ENCODE measurements at regions not wholly inside any gene's neighbourhood (a gene's known extent, or its start where the extent isn't known, plus 50 kb on each side); places are given as distances from the start of the nearest gene placed in this dataset.

GRCh38 chr4:63458010-63458409, 951.2 kb downstream of the TECRL start:
- Histone ChIP-seq H3K36me3 (ENCODE audit: control insufficient read depth, low read depth, low read length) (no peaks in the 10 kb centered on the region), H3K4me1 (ENCODE audit: control insufficient read depth, low read depth, low read length) (no peaks in the 10 kb centered on the region), H3K9me3 (ENCODE audit: control insufficient read depth, low read depth, low read length) (no peaks in the 10 kb centered on the region), H3K27me3 (ENCODE audit: control insufficient read depth, insufficient read depth, low read length) (no peaks in the 10 kb centered on the region), H3K4me3 (ENCODE audit: low read length) (no peak overlapping the region), H3K9ac (ENCODE audit: low read length) (no peak overlapping the region), H3K27ac (ENCODE audit: low read length) (no peak overlapping the region)

GRCh38 chr4:63440236-63440635, 969.0 kb downstream of the TECRL start:
- Histone ChIP-seq H3K9me3 (ENCODE audit: control insufficient read depth, low read depth, low read length) (no peaks in the 10 kb centered on the region), H3K9ac (ENCODE audit: low read length) (no peak overlapping the region), H3K27ac (ENCODE audit: low read length) (no peak overlapping the region), H3K36me3 (ENCODE audit: control insufficient read depth, low read depth, low read length) (no peaks in the 10 kb centered on the region), H3K4me1 (ENCODE audit: control insufficient read depth, low read depth, low read length) (no peaks in the 10 kb centered on the region), H3K4me3 (ENCODE audit: low read length) (no peak overlapping the region), H3K27me3 (ENCODE audit: control insufficient read depth, insufficient read depth, low read length) (no peaks in the 10 kb centered on the region)

GRCh38 chr4:63430105-63430504, 979.1 kb downstream of the TECRL start:
- Histone ChIP-seq H3K9me3 (ENCODE audit: control insufficient read depth, low read depth, low read length) (no peaks in the 10 kb centered on the region), H3K4me3 (ENCODE audit: low read length) (no peak overlapping the region), H3K27me3 (ENCODE audit: control insufficient read depth, insufficient read depth, low read length) (no peaks in the 10 kb centered on the region), H3K36me3 (ENCODE audit: control insufficient read depth, low read depth, low read length) (no peaks in the 10 kb centered on the region), H3K9ac (ENCODE audit: low read length) (no peak overlapping the region), H3K27ac (ENCODE audit: low read length) (no peak overlapping the region), H3K4me1 (ENCODE audit: control insufficient read depth, low read depth, low read length) (no peaks in the 10 kb centered on the region)

- no peak overlapping the region for H3K9ac ChIP-seq (ENCODE audit: low read length)
Observed at GRCh38 chr4:63396269-63396668, 1013.0 kb downstream of the TECRL start.

GRCh38 chr4:63393544-63393943, 1015.7 kb downstream of the TECRL start:
- Histone ChIP-seq H3K9ac (ENCODE audit: low read length) (no peak overlapping the region), H3K4me1 (ENCODE audit: control insufficient read depth, low read depth, low read length) (no peaks in the 10 kb centered on the region), H3K9me3 (ENCODE audit: control insufficient read depth, low read depth, low read length) (peaks cover 8% of the 10 kb centered on the region), H3K36me3 (ENCODE audit: control insufficient read depth, low read depth, low read length) (no peaks in the 10 kb centered on the region), H3K27ac (ENCODE audit: low read length) (no peak overlapping the region), H3K4me3 (ENCODE audit: low read length) (no peak overlapping the region), H3K27me3 (ENCODE audit: control insufficient read depth, insufficient read depth, low read length) (no peaks in the 10 kb centered on the region)

More at GRCh38 chr4:63396269-63396668, 1013.0 kb downstream of the TECRL start:
- H3K4me1 ChIP-seq (ENCODE audit: control insufficient read depth, low read depth, low read length): no peaks in the 10 kb centered on the region
- no peaks in the 10 kb centered on the region for H3K27me3 ChIP-seq (ENCODE audit: control insufficient read depth, insufficient read depth, low read length)
- peaks cover 8% of the 10 kb centered on the region for H3K9me3 ChIP-seq (ENCODE audit: control insufficient read depth, low read depth, low read length)
- no peak overlapping the region for H3K27ac ChIP-seq (ENCODE audit: low read length)
- no peak overlapping the region for H3K4me3 ChIP-seq (ENCODE audit: low read length)
- H3K36me3 ChIP-seq (ENCODE audit: control insufficient read depth, low read depth, low read length): no peaks in the 10 kb centered on the region

GRCh38 chr4:63379750-63380522, 1029.3 kb downstream of the TECRL start:
- Histone ChIP-seq H3K27me3 (ENCODE audit: control insufficient read depth, insufficient read depth, low read length) (no peaks in the 10 kb centered on the region), H3K4me1 (ENCODE audit: control insufficient read depth, low read depth, low read length) (no peaks in the 10 kb centered on the region)

GRCh38 chr4:63371001-63371400, 1038.2 kb downstream of the TECRL start:
- Histone ChIP-seq H3K9me3 (ENCODE audit: control insufficient read depth, low read depth, low read length) (no peaks in the 10 kb centered on the region), H3K36me3 (ENCODE audit: control insufficient read depth, low read depth, low read length) (no peaks in the 10 kb centered on the region), H3K9ac (ENCODE audit: low read length) (no peak overlapping the region), H3K4me3 (ENCODE audit: low read length) (no peak overlapping the region), H3K4me1 (ENCODE audit: control insufficient read depth, low read depth, low read length) (peaks cover 6% of the 10 kb centered on the region), H3K27ac (ENCODE audit: low read length) (no peak overlapping the region), H3K27me3 (ENCODE audit: control insufficient read depth, insufficient read depth, low read length) (no peaks in the 10 kb centered on the region)

More at GRCh38 chr4:63379750-63380522, 1029.3 kb downstream of the TECRL start:
- no peaks in the 10 kb centered on the region for H3K9me3 ChIP-seq (ENCODE audit: control insufficient read depth, low read depth, low read length)
- no peak overlapping the region for H3K27ac ChIP-seq (ENCODE audit: low read length)
- no peak overlapping the region for H3K4me3 ChIP-seq (ENCODE audit: low read length)
- no peak overlapping the region for H3K9ac ChIP-seq (ENCODE audit: low read length)
- no peaks in the 10 kb centered on the region for H3K36me3 ChIP-seq (ENCODE audit: control insufficient read depth, low read depth, low read length)

- Histone ChIP-seq H3K9me3 (ENCODE audit: control insufficient read depth, low read depth, low read length) (no peaks in the 10 kb centered on the region), H3K36me3 (ENCODE audit: control insufficient read depth, low read depth, low read length) (no peaks in the 10 kb centered on the region), H3K27ac (ENCODE audit: low read length) (no peak overlapping the region), H3K4me3 (ENCODE audit: low read length) (no peak overlapping the region), H3K4me1 (ENCODE audit: control insufficient read depth, low read depth, low read length) (no peaks in the 10 kb centered on the region), H3K9ac (ENCODE audit: low read length) (no peak overlapping the region), H3K27me3 (ENCODE audit: control insufficient read depth, insufficient read depth, low read length) (no peaks in the 10 kb centered on the region)
Observed at GRCh38 chr4:63361628-63362027, 1047.6 kb downstream of the TECRL start.

- Histone ChIP-seq H3K9ac (ENCODE audit: low read length) (no peak overlapping the region), H3K36me3 (ENCODE audit: control insufficient read depth, low read depth, low read length) (no peaks in the 10 kb centered on the region), H3K9me3 (ENCODE audit: control insufficient read depth, low read depth, low read length) (no peaks in the 10 kb centered on the region), H3K27ac (ENCODE audit: low read length) (no peak overlapping the region), H3K4me3 (ENCODE audit: low read length) (no peak overlapping the region), H3K4me1 (ENCODE audit: control insufficient read depth, low read depth, low read length) (no peaks in the 10 kb centered on the region), H3K27me3 (ENCODE audit: control insufficient read depth, insufficient read depth, low read length) (no peaks in the 10 kb centered on the region)
Observed at GRCh38 chr4:63361066-63361465, 1048.2 kb downstream of the TECRL start.

- H3K4me3 ChIP-seq (ENCODE audit: low read length): no peak overlapping the region
- no peak overlapping the region for H3K27ac ChIP-seq (ENCODE audit: low read length)
- H3K27me3 ChIP-seq (ENCODE audit: control insufficient read depth, insufficient read depth, low read length): no peaks in the 10 kb centered on the region
- H3K9me3 ChIP-seq (ENCODE audit: control insufficient read depth, low read depth, low read length): peaks cover 14% of the 10 kb centered on the region
- no peak overlapping the region for H3K9ac ChIP-seq (ENCODE audit: low read length)
- H3K36me3 ChIP-seq (ENCODE audit: control insufficient read depth, low read depth, low read length): no peaks in the 10 kb centered on the region
- H3K4me1 ChIP-seq (ENCODE audit: control insufficient read depth, low read depth, low read length): no peaks in the 10 kb centered on the region
Observed at GRCh38 chr4:63349674-63350025, 1059.6 kb downstream of the TECRL start.

GRCh38 chr4:63348735-63349673, 1060.2 kb downstream of the TECRL start:
- no peaks in the 10 kb centered on the region for H3K27me3 ChIP-seq (ENCODE audit: control insufficient read depth, insufficient read depth, low read length)
- H3K4me1 ChIP-seq (ENCODE audit: control insufficient read depth, low read depth, low read length): no peaks in the 10 kb centered on the region
- no peak overlapping the region for H3K27ac ChIP-seq (ENCODE audit: low read length)
- no peak overlapping the region for H3K4me3 ChIP-seq (ENCODE audit: low read length)
- no peak overlapping the region for H3K9ac ChIP-seq (ENCODE audit: low read length)
- H3K36me3 ChIP-seq (ENCODE audit: control insufficient read depth, low read depth, low read length): no peaks in the 10 kb centered on the region
- peaks cover 19% of the 10 kb centered on the region for H3K9me3 ChIP-seq (ENCODE audit: control insufficient read depth, low read depth, low read length)

Data from iPS-18a (cell line).